ENCODE measurements at regions not wholly inside any gene's neighbourhood (a gene's known extent, or its start where the extent isn't known, plus 50 kb on each side); places are given as distances from the start of the nearest gene placed in this dataset.

DNA sequence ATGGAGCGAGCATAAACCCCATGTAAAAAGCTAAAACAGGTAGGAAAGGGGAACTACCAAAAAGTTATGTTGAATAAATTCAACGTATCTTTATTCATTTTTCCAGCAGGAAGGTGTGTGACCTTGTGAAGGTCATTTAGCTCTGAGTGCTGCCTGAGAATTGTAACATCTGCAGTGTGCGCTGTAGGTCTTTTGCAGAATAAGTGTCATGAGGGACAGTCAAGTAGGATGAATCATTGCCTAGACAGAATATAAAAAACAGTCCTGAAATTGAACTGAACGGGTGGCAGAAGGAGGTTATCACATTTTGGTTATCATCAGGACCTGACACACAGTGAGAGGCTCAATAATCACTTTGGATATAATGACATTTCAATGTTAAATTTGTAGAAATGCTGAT, 334.8 kb upstream of the NOVA1 start:
- DNase-seq: no peak

DNA sequence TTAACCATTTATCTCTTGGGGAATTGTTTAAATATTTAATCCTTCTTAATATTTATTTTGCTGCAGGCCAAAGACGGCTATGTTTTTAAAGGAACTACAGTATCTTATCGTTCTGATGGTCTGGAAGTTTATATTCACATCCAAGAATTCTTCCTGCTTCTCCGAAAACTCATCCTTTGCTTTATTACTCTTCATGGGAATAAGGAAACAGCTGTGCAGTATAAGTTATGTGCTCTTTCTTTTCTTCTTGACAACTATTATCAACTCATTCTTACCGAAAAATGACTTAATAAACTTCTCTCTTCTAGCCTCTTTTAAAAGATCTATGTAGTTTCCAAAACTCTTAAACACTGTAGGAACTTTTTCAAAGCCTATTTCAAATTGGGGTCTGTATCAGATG, 335.6 kb upstream of the NOVA1 start:
- no peak for DNase-seq

- DNase-seq: no peak
Observed at GRCh38 chr14:26934151-26934550, 336.3 kb upstream of the NOVA1 start.

- DNase-seq: no peak
Observed at GRCh38 chr14:26935733-26936132, 337.9 kb upstream of the NOVA1 start.

DNA sequence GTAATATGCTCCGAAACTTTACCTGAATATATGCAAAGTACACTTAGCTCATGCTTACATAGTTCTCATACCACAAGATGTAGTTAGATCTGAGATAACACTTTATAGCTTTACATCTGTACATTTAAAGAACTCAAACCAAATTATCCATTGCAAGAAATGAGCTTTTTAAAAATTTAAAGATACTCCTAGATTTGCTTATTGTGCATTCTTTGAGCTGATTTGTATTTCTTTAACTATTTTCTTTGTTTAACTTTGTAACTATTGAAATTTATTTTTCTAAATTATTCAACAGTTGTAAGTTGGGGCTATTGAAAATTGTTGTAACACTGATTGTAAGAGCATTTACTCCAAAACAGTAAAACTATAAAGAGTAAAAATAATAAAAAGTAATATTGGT, 340.2 kb upstream of the NOVA1 start:
- no peak for DNase-seq

DNA sequence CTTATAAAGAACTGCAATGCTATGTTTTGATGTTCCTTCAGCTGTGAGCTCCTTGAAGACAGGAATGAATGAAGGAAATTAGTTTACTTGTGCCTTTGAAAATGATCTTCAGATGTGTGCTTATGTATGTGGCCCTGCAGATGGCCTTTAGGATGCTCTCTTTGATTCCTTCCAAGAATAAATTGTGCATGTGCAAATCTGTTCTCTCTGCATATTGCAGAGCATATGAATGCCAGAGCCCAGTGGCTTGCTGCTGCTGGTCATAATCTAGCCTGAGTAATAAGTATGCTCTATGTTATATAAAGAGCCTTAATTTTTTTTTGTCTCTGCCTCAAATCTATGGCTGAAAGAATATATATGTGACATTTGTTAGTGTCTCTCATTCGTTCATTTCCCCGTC, 341.9 kb upstream of the NOVA1 start:
- no peak for DNase-seq

DNA sequence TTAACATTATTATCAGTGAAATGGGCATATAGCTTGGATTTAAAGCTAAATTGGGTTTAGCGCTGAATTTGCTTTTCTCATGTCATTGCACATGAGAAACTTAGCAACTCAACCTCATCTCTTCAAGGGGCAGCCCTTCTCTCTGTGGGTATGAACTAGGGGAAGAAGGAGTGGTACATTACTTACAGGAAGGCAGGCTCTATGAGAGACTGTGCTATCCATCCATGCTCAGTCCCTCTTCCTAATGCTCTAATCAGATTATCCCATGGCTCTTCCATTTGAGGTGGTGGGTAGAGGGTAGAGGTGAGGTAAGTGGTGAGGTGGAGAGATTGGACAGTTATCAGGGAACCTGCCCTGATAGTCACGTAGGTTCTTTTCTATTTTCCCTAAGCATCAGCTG, 343.7 kb upstream of the NOVA1 start:
- no peak for DNase-seq

- no peak for DNase-seq
Observed at GRCh38 chr14:26947265-26947664, 349.4 kb upstream of the NOVA1 start.

- no peak for DNase-seq
Observed at GRCh38 chr14:26959437-26959836, 361.6 kb upstream of the NOVA1 start.

- DNase-seq: no peak
Observed at GRCh38 chr14:26959972-26960660, 362.3 kb upstream of the NOVA1 start.

DNA sequence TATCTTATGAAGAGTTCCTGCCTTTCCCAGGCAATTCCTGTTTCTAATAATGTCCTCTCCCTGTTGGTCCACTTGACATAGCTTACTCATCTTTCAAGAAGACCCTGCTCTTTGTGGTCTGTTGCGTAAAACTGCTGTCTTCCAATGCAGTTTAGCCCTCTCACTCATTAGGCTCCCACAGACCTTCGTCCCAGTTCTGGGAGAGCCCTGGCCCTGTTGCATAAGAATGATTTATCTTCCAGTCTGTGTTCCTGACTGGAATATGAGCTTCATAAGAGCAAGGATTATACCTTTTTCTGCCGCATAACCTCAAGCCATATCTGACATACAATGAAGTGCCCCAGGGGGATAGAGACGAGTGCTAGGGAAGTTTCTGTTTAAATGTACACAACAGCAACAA, 365.9 kb upstream of the NOVA1 start:
- DNase-seq: no peak

- no peak for DNase-seq
Observed at GRCh38 chr14:26965490-26965889, 367.7 kb upstream of the NOVA1 start.

- no peak for DNase-seq
Observed at GRCh38 chr14:26966908-26967307, 369.1 kb upstream of the NOVA1 start.

GRCh38 chr14:26974965-26975364, 377.1 kb upstream of the NOVA1 start:
- no peak for DNase-seq

DNA sequence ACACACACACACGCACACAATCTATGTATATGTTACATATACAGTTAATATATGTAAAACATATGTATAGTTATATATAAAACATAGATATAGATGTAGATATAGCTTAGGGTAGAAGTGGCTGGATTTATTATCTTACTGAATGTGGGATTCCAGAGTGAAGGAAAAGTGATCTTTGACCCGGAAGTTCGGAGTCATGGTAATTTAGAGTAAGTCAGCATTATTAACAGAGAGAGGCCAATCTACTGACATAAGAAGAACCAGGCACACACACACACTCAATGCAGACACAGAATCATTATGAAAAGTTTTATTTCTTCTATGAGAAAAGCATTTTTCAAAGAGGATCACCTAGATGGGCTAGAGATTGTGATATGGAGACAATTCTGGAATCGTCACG, 384.2 kb upstream of the NOVA1 start:
- no peak for DNase-seq

- DNase-seq: no peak
Observed at GRCh38 chr14:26984311-26985177, 386.7 kb upstream of the NOVA1 start.

- no peak for DNase-seq
Observed at GRCh38 chr14:26987744-26988363, 390.0 kb upstream of the NOVA1 start.

- DNase-seq: no peak
Observed at GRCh38 chr14:26990946-26991345, 393.1 kb upstream of the NOVA1 start.

DNA sequence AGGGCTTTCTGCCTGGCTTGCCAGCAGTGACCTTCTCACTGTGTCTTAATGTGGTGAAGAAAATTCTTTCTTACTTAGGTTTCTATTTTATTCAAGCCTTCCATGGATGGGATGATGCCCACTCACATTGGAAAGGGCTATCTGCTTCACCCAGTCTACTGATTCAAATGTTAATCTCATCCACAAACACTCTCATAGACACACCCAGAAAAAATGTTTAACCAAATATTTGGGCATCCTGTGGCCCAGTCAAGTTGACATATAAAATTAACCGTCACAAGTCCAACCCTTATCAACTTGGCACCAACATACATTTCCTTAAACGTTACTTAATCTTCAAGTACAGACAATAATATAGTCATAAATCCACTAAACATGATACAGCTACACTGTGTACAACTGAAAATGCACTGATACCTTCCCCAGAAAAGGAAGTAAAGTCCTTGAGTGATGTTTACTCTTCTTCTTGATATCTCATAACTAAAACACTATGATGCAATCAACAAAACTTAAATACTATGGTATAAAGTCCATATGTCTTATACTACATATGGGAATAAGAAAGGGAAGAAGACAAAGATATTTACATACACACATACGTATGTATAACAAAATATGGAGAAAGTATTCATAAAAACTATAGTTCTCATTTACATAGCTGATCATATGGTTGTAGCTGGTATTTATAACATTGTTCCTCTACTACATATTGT, 394.7 kb upstream of the NOVA1 start:
- no peak for DNase-seq

DNA sequence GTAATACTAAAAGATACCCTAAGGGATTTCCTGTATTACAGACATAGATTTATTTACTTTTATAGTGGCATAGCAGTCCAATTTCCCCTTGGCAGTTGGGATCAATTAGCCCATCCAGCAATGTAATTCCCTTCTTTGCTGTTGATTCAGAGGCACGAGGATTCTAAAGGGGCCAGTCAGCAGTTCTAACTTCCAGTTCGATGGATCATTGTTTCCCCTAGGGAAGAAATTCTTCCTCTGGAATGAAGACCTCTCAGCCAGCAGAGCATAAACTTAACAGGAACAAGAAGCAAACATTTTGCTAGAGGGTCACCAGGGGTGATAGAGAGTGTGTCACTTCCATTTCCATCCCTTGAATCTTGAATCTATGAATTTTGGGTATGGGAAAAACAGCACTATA, 395.7 kb upstream of the NOVA1 start:
- DNase-seq: no peak

DNA sequence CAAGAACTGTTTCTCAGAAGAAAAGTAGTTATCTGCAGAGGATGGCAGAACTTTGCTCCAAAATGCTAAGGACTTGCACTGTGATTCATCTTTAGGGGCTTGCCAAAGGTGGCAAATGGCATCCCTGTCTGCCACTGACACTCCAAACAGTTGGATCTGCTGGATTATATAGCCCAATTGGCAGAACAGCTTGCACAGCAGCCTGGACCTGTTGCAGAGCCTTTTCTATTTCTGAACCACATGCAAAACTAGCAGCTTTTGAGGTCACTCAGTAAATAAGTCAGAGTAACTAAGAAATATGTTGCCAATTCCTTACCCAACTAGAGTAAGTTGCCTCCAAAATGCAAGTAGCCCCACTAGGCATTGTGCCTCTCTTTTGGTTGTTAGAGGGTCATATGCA, 397.5 kb upstream of the NOVA1 start:
- DNase-seq: no peak

- no peak for DNase-seq
Observed at GRCh38 chr14:26996246-26996645, 398.4 kb upstream of the NOVA1 start.

- no peak for DNase-seq
Observed at GRCh38 chr14:27002179-27002578, 404.3 kb upstream of the NOVA1 start.

All from CD4-positive, alpha-beta T cell treated with Interferon alpha-2 for 1 hour (primary cell).